ENCODE measurements at regions not wholly inside any gene's neighbourhood (a gene's known extent, or its start where the extent isn't known, plus 50 kb on each side); places are given as distances from the start of the nearest gene placed in this dataset.

- no peak overlapping the region for H3K27ac Mint-ChIP-seq
- no peak for TF ChIP-seq CTCF (IDR thresholded peaks at IDR 0.05; ENCODE audit: unreplicated experiment in 3 of 3)
- no peaks in the 10 kb centered on the region for H3K4me1 Mint-ChIP-seq
- H3K36me3 Mint-ChIP-seq (ENCODE audit: low read depth): no peaks in the 10 kb centered on the region
- peaks cover 6% of the 10 kb centered on the region for H3K27me3 Mint-ChIP-seq (ENCODE audit: low read depth)
- H3K9me3 Mint-ChIP-seq: peaks cover 22% of the 10 kb centered on the region
- H3K4me3 Mint-ChIP-seq: no peak overlapping the region
Observed at GRCh38 chrX:121231566-121232358, 184.4 kb downstream of the GLUD2 start.

GRCh38 chrX:121236040-121236439 lies 188.6 kb downstream of the GLUD2 start:
- no peaks in the 10 kb centered on the region for H3K36me3 Mint-ChIP-seq (ENCODE audit: low read depth)
- H3K9me3 Mint-ChIP-seq: peaks cover 16% of the 10 kb centered on the region
- no peak overlapping the region for H3K4me3 Mint-ChIP-seq
- H3K4me1 Mint-ChIP-seq: no peaks in the 10 kb centered on the region
- TF ChIP-seq CTCF (IDR thresholded peaks at IDR 0.05; ENCODE audit: unreplicated experiment in 3 of 3): no peak
- H3K27me3 Mint-ChIP-seq (ENCODE audit: low read depth): no peaks in the 10 kb centered on the region
- H3K27ac Mint-ChIP-seq: no peak overlapping the region

GRCh38 chrX:121238093-121238492 lies 190.7 kb downstream of the GLUD2 start:
- H3K27me3 Mint-ChIP-seq (ENCODE audit: low read depth): no peaks in the 10 kb centered on the region
- H3K4me3 Mint-ChIP-seq: no peak overlapping the region
- H3K4me1 Mint-ChIP-seq: no peaks in the 10 kb centered on the region
- no peak overlapping the region for H3K27ac Mint-ChIP-seq
- TF ChIP-seq CTCF (IDR thresholded peaks at IDR 0.05; ENCODE audit: unreplicated experiment in 3 of 3): no peak
- peaks cover 14% of the 10 kb centered on the region for H3K9me3 Mint-ChIP-seq
- H3K36me3 Mint-ChIP-seq (ENCODE audit: low read depth): no peaks in the 10 kb centered on the region

GRCh38 chrX:121244511-121244910 lies 197.1 kb downstream of the GLUD2 start:
- Mint-ChIP-seq H3K4me1 (no peaks in the 10 kb centered on the region), H3K4me3 (no peak overlapping the region), H3K36me3 (ENCODE audit: low read depth) (no peaks in the 10 kb centered on the region), H3K9me3 (peaks cover 6% of the 10 kb centered on the region), H3K27me3 (ENCODE audit: low read depth) (no peaks in the 10 kb centered on the region), H3K27ac (no peak overlapping the region)
- no peak for TF ChIP-seq CTCF (IDR thresholded peaks at IDR 0.05; ENCODE audit: unreplicated experiment in 3 of 3)

- peaks cover 10% of the 10 kb centered on the region for H3K9me3 Mint-ChIP-seq
- no peaks in the 10 kb centered on the region for H3K27me3 Mint-ChIP-seq (ENCODE audit: low read depth)
- no peaks in the 10 kb centered on the region for H3K36me3 Mint-ChIP-seq (ENCODE audit: low read depth)
- H3K4me3 Mint-ChIP-seq: no peak overlapping the region
- no peak for TF ChIP-seq CTCF (IDR thresholded peaks at IDR 0.05; ENCODE audit: unreplicated experiment in 3 of 3)
- no peaks in the 10 kb centered on the region for H3K4me1 Mint-ChIP-seq
- no peak overlapping the region for H3K27ac Mint-ChIP-seq
Observed at GRCh38 chrX:121245763-121246162, 198.4 kb downstream of the GLUD2 start.

GRCh38 chrX:121254336-121254735 lies 206.9 kb downstream of the GLUD2 start:
- no peaks in the 10 kb centered on the region for H3K27me3 Mint-ChIP-seq (ENCODE audit: low read depth)

More at GRCh38 chrX:121254336-121254735, 206.9 kb downstream of the GLUD2 start:
- H3K4me1 Mint-ChIP-seq: no peaks in the 10 kb centered on the region
- no peaks in the 10 kb centered on the region for H3K36me3 Mint-ChIP-seq (ENCODE audit: low read depth)
- peaks cover 24% of the 10 kb centered on the region for H3K9me3 Mint-ChIP-seq
- TF ChIP-seq CTCF (IDR thresholded peaks at IDR 0.05; ENCODE audit: unreplicated experiment in 3 of 3): no peak
- no peak overlapping the region for H3K4me3 Mint-ChIP-seq
- no peak overlapping the region for H3K27ac Mint-ChIP-seq

Data from nephron (organoid).